ENCODE measurements at regions not wholly inside any gene's neighbourhood (a gene's known extent, or its start where the extent isn't known, plus 50 kb on each side); places are given as distances from the start of the nearest gene placed in this dataset.

DNA sequence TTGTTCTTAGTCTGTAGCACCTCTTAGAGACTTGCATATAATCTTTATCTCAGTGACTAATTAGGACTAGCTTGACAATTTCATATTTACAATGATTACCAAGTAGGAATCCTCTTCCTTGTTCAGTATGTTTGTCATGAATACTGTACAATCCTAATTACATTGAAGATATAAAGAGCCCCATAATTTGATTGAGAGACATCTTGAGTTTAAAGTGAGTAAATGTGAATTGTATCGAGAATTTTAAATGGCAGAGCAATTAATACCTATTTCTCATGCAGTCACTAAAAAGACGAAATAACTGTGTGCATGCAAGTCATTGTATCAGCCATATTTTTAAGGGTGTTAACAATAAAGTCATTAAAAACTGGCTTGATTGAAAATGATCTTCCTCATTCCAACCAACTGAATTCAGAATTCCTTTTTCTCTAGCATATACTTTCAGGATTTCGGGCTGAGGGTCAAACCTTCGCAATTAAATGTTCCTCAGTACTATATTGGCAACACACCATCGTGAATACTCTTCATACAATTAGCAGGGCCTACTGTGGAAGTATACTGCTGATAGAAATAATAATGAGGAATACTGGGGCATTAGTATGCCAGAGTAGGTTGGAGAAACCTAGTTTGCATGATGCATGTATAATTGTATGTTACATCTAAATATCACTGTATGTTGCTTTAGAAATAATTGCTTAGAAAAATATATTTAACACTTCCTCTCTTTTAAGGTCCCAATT is 284.7 kb upstream of the TMEM161B start:
- H3K4me1 ChIP-seq = no peaks in the 10 kb centered on the region
- no peaks in the 10 kb centered on the region for H3K36me3 ChIP-seq
- no peak overlapping the region for H3K4me3 ChIP-seq (ENCODE audit: low read depth, low read length)
- H3K27me3 ChIP-seq = no peaks in the 10 kb centered on the region
- TF ChIP-seq, protein P1, sequence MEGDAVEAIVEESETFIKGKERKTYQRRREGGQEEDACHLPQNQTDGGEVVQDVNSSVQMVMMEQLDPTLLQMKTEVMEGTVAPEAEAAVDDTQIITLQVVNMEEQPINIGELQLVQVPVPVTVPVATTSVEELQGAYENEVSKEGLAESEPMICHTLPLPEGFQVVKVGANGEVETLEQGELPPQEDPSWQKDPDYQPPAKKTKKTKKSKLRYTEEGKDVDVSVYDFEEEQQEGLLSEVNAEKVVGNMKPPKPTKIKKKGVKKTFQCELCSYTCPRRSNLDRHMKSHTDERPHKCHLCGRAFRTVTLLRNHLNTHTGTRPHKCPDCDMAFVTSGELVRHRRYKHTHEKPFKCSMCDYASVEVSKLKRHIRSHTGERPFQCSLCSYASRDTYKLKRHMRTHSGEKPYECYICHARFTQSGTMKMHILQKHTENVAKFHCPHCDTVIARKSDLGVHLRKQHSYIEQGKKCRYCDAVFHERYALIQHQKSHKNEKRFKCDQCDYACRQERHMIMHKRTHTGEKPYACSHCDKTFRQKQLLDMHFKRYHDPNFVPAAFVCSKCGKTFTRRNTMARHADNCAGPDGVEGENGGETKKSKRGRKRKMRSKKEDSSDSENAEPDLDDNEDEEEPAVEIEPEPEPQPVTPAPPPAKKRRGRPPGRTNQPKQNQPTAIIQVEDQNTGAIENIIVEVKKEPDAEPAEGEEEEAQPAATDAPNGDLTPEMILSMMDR (IDR thresholded peaks at IDR 0.05; ENCODE audit: low read depth, low read length) = no peak
- no peak for DNase-seq
- H3K9me3 ChIP-seq = no peaks in the 10 kb centered on the region

DNA sequence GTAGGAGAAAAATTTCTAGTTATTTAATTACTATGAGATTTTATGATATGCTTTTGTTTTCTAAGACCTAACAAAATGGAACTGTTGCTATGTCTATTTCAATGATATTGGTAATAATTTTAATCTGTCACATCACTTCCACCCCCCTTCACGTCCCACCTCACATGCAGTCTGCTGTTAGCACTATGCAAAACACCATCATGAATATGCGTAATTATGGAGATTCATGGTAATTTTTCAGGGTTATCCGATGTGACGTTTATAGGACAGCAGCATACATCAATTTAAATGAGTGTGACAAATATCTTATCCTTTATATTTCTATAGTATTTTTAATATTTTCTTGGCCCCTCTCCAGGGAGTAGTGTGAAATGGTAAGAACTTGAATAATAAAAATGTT is 283.8 kb upstream of the TMEM161B start:
- Histone ChIP-seq H3K27me3 (no peaks in the 10 kb centered on the region), H3K4me3 (ENCODE audit: low read depth, low read length) (no peak overlapping the region), H3K4me1 (no peaks in the 10 kb centered on the region), H3K9me3 (no peaks in the 10 kb centered on the region), H3K36me3 (no peaks in the 10 kb centered on the region)
- DNase-seq = no peak
- TF ChIP-seq, protein P1 (IDR thresholded peaks at IDR 0.05; ENCODE audit: low read depth, low read length) = no peak

DNA sequence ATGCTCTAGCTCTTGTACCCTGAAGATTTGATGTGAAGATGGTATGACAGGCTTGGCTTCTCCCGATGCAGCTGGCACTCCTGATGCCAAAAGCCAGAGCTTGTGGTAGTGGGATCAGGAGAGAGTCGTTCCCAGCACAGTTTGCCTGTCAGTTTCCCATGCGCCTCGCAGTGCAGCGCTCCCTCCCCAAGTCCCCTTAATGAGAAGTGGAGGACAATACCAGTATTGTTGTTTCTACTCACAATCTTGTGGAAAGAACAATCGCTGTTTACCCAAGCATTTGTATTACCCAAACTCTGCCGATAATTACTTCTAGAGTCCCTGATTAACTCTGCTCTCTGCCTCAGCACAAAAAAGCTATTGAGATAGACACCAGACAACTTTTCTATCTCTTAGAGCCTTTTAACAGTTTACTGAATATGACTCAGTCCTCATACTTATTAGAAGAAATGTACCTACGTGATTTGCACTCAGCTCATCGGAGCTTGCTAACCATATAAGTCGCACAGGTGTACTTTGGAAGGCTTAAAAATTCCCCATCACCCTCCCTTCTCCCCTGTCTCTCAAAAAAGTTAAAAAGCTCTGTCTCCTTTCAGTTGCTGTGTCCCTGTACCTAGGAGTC is 283.2 kb upstream of the TMEM161B start:
- H3K36me3 ChIP-seq = no peaks in the 10 kb centered on the region
- H3K4me3 ChIP-seq (ENCODE audit: low read depth, low read length) = no peak overlapping the region
- no peaks in the 10 kb centered on the region for H3K9me3 ChIP-seq
- no peaks in the 10 kb centered on the region for H3K4me1 ChIP-seq
- no peaks in the 10 kb centered on the region for H3K27me3 ChIP-seq
- TF ChIP-seq, protein P1 (IDR thresholded peaks at IDR 0.05; ENCODE audit: low read depth, low read length) = no peak
- no peak for DNase-seq

DNA sequence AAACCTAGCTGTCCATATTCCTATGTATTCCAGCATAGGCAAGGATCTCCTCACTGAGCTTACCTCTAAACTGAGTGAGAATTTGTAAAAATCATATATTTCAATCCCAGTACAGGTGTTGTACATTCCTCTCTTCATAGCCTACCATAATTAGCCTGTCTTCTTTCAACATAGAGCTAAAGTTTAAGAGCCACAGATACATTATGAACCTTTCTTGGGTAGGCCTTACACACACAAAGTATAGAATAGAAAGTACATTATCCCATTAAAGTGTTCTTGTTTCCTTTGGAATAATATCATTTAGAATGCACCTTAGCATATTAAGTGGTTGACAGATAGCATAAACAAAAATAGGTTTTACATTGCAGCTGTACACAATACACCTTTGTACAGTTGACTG is 282.1 kb upstream of the TMEM161B start:
- Histone ChIP-seq H3K27me3 (no peaks in the 10 kb centered on the region), H3K4me3 (ENCODE audit: low read depth, low read length) (no peak overlapping the region), H3K36me3 (no peaks in the 10 kb centered on the region), H3K4me1 (no peaks in the 10 kb centered on the region), H3K9me3 (no peaks in the 10 kb centered on the region)
- TF ChIP-seq, protein P1 (IDR thresholded peaks at IDR 0.05; ENCODE audit: low read depth, low read length) = no peak
- DNase-seq = no peak

DNA sequence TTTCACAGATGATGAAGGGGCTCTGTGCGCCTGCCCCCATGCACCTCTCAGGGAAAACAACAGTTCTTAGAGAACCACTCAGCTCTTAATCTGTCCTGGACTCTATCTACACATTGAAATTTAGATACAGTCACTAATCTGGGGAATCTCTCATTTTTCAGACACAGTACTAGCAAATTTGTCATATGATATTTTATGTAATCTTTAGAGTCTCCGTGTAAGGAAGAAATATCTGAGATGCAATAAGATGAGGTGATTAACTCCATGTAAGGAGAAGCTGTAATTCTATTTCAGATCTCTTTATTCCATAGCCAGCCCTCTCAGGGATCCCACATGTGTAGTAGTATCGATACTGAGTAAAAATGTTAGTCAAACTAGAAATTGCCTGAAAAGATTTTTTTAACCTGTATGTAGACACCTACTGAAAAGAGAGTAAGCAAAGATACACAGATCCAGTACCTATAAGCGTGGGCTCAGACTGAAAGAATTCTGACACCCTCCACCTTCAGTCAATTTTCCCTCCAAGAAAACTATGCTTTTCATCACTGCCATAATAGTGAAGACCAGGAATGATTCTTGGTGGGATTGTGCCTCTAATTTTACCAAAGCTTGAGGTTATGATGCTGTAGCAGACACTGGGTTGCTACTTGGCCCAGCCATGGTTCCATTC is 279.6 kb upstream of the TMEM161B start:
- no peaks in the 10 kb centered on the region for H3K27me3 ChIP-seq
- H3K4me3 ChIP-seq (ENCODE audit: low read depth, low read length) = no peak overlapping the region
- no peaks in the 10 kb centered on the region for H3K4me1 ChIP-seq
- no peak for DNase-seq
- H3K36me3 ChIP-seq = no peaks in the 10 kb centered on the region
- TF ChIP-seq, protein P1 (IDR thresholded peaks at IDR 0.05; ENCODE audit: low read depth, low read length) = no peak
- H3K9me3 ChIP-seq = no peaks in the 10 kb centered on the region

DNA sequence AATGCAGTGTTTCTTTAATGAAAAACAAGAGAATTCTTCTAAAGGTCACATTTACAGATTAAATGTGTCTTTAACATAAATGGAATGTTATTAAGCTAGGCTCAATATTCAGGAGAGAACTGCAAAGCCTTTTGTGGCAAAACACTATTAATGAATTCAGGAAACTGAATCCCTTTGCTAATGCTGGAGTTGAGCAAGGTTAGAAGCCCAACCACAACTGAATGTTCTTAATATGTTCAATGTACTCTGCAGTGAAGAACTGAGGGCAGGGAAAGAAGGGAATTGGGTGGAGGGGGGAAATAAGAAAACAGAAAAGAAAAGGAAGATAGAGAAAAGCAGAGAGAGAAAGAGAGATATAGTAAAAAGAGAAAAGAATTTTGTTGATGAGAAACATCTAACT is 276.7 kb upstream of the TMEM161B start:
- Histone ChIP-seq H3K9me3 (no peaks in the 10 kb centered on the region), H3K4me3 (ENCODE audit: low read depth, low read length) (no peak overlapping the region), H3K27me3 (no peaks in the 10 kb centered on the region; the same call in 1 of the 2 replicates), H3K36me3 (no peaks in the 10 kb centered on the region), H3K4me1 (no peaks in the 10 kb centered on the region)
- no peak for DNase-seq
- TF ChIP-seq, protein P1 (IDR thresholded peaks at IDR 0.05; ENCODE audit: low read depth, low read length) = no peak
